GM12878 (cell line): ENCODE measurements at regions not wholly inside any gene's neighbourhood (a gene's known extent, or its start where the extent isn't known, plus 50 kb on each side); places are given as distances from the start of the nearest gene placed in this dataset.
"Not testable (repeated sequence)": the region's sequence is repeated elsewhere in the genome, so short reads cannot be mapped to it uniquely, and the experiment has no call there.

ENCODE experiments used
- ATF3 ChIP-seq: IDR thresholded peaks from 2 replicates; pipeline ENCODE4 v1.6.1; 2011; ENCODE audit warnings: low read depth, mild to moderate bottlenecking, low read length, moderate library complexity, borderline replicate concordance; ENCODE audit errors: extremely low read depth
- CEBPB ChIP-seq, 2 experiments: fragments of 150-350 bp in 1 of 2; IDR thresholded peaks; 2 replicates each; pipeline ENCODE4 v1.6.1; 2012 to 2014; ENCODE audit warnings: low read depth in 2 of 2, low read length in 2 of 2, borderline replicate concordance in 1 of 2, inconsistent platforms in 1 of 2
- EP300 ChIP-seq, 2 experiments: fragments of 150-350 bp in 1 of 2; IDR thresholded peaks; 2 replicates each; pipeline ENCODE4 v1.6.1; 2011 to 2012; ENCODE audit warnings: low read depth in 2 of 2, low read length in 2 of 2, borderline replicate concordance in 1 of 2, improper control_type of control experiment in 1 of 2, inconsistent platforms in 1 of 2; ENCODE audit not compliant: control insufficient read depth in 1 of 2
- EZH2 ChIP-seq: IDR thresholded peaks from 2 replicates; pipeline ENCODE4 v1.6.1; 2012; ENCODE audit warnings: low read depth, mild to moderate bottlenecking, control low read depth, inconsistent platforms, low read length, borderline replicate concordance; ENCODE audit not compliant: control insufficient read depth
- SMC3 ChIP-seq: IDR thresholded peaks from 2 replicates; pipeline ENCODE4 v1.6.1; 2011; ENCODE audit warnings: low read length, improper control_type of control experiment, borderline replicate concordance
- SUZ12 ChIP-seq: fragments of 200-600 bp; sonication (generic); IDR thresholded peaks from one replicate; pipeline ENCODE4 v1.6.1; 2018; ENCODE audit warnings: antibody characterized with exemption, mild to moderate bottlenecking; ENCODE audit not compliant: unreplicated experiment
- YBX1 ChIP-seq: fragments of 450-650 bp; IDR thresholded peaks from 2 replicates; pipeline ENCODE4 v1.6.1; 2016; ENCODE audit warnings: antibody characterized with exemption

GRCh38 chr2:155539028-155539427, 793.5 kb downstream of the NR4A2 start:
- TF ChIP-seq SUZ12; YBX1; EP300 (IDR thresholded peaks at IDR 0.05; ENCODE audit: borderline replicate concordance in 1 of 2, control insufficient read depth in 1 of 2, low read depth in 2 of 2, low read length in 2 of 2); ATF3; SMC3; CEBPB (IDR thresholded peaks at IDR 0.05; ENCODE audit: borderline replicate concordance in 1 of 2, low read depth in 2 of 2, low read length in 2 of 2); EZH2: not testable (repeated sequence)
